ENCODE measurements at regions not wholly inside any gene's neighbourhood (a gene's known extent, or its start where the extent isn't known, plus 50 kb on each side); places are given as distances from the start of the nearest gene placed in this dataset.

- WGBS (ENCODE audit: insufficient coverage, low coverage, low lambda C conversion rate, missing lambda C conversion rate), result 94% methylated on average over 2 of the region's 2 CpGs
- TF ChIP-seq CTCF (IDR thresholded peaks at IDR 0.05) (no peak), POLR2A (IDR thresholded peaks at IDR 0.05) (no peak)
- Histone ChIP-seq H3K27me3 (no peaks in the 10 kb centered on the region), H3K9me3 (no peaks in the 10 kb centered on the region), H3K27ac (no peak overlapping the region), H3K36me3 (peaks cover 0 to 5% (median 0%) of the 10 kb centered on the region in 4 donors), H3K4me1 (no peaks in the 10 kb centered on the region), H3K4me3 (no peak overlapping the region)
- intact Hi-C loops (cut with DNase I), result no loop called here
- no peak for ATAC-seq
- DNase-seq, result no peak
Observed at GRCh38 chr1:222948079-222948478, 133.2 kb downstream of the DISP1 start.

- Histone ChIP-seq H3K9me3 (no peaks in the 10 kb centered on the region), H3K27ac (no peak overlapping the region), H3K4me1 (no peaks in the 10 kb centered on the region), H3K4me3 (no peak overlapping the region), H3K36me3 (no peaks in the 10 kb centered on the region), H3K27me3 (no peaks in the 10 kb centered on the region)
- TF ChIP-seq POLR2A (IDR thresholded peaks at IDR 0.05), result no peak
- no peak for TF ChIP-seq CTCF (IDR thresholded peaks at IDR 0.05)
- DNase-seq (no peak), ATAC-seq (no peak)
- intact Hi-C loops (cut with DNase I), result no loop called here
- 97% methylated on average over 3 of the region's 3 CpGs for WGBS (ENCODE audit: insufficient coverage, low coverage, low lambda C conversion rate, missing lambda C conversion rate)
Observed at GRCh38 chr1:222950892-222951291, 136.1 kb downstream of the DISP1 start.

GRCh38 chr1:222953585-222953984 lies 138.7 kb downstream of the DISP1 start:
- no peaks in the 10 kb centered on the region for H3K4me1 ChIP-seq
- TF ChIP-seq POLR2A (IDR thresholded peaks at IDR 0.05) (no peak), CTCF (IDR thresholded peaks at IDR 0.05) (no peak)
- H3K4me3 ChIP-seq, result no peak overlapping the region
- 71% methylated on average over 1 of the region's 1 CpG for WGBS (ENCODE audit: insufficient coverage, low coverage, low lambda C conversion rate, missing lambda C conversion rate)
- DNase-seq (no peak), ATAC-seq (no peak)
- intact Hi-C loops (cut with DNase I), result no loop called here
- no peaks in the 10 kb centered on the region for H3K36me3 ChIP-seq
- H3K27me3 ChIP-seq, result no peaks in the 10 kb centered on the region
- H3K9me3 ChIP-seq, result no peaks in the 10 kb centered on the region
- H3K27ac ChIP-seq, result no peak overlapping the region

GRCh38 chr1:222955964-222956363 lies 141.1 kb downstream of the DISP1 start:
- TF ChIP-seq CTCF (IDR thresholded peaks at IDR 0.05) (no peak), POLR2A (IDR thresholded peaks at IDR 0.05) (no peak)
- 47% methylated on average over 2 of the region's 2 CpGs for WGBS (ENCODE audit: insufficient coverage, low coverage, low lambda C conversion rate, missing lambda C conversion rate)
- intact Hi-C loops (cut with DNase I), result no loop called here
- Histone ChIP-seq H3K36me3 (no peaks in the 10 kb centered on the region), H3K4me3 (no peak overlapping the region), H3K9me3 (no peaks in the 10 kb centered on the region), H3K27me3 (no peaks in the 10 kb centered on the region), H3K27ac (no peak overlapping the region), H3K4me1 (no peaks in the 10 kb centered on the region)
- DNase-seq, result no peak
- ATAC-seq, result no peak

- ATAC-seq (no peak), DNase-seq (no peak)
- TF ChIP-seq CTCF (IDR thresholded peaks at IDR 0.05) (no peak), POLR2A (IDR thresholded peaks at IDR 0.05) (no peak)
- no peaks in the 10 kb centered on the region for H3K9me3 ChIP-seq
- no peak overlapping the region for H3K27ac ChIP-seq
- no peaks in the 10 kb centered on the region for H3K36me3 ChIP-seq
- H3K4me3 ChIP-seq, result no peak overlapping the region
- intact Hi-C loops (cut with DNase I), result no loop called here
- no peaks in the 10 kb centered on the region for H3K27me3 ChIP-seq
- no peaks in the 10 kb centered on the region for H3K4me1 ChIP-seq
Observed at GRCh38 chr1:222956601-222957000, 141.8 kb downstream of the DISP1 start.

All from right lobe of liver (tissue), 6 donors.